ENCODE measurements at regions not wholly inside any gene's neighbourhood (a gene's known extent, or its start where the extent isn't known, plus 50 kb on each side); places are given as distances from the start of the nearest gene placed in this dataset.

- DNase-seq: no peak
These were observed 594.0 kb upstream of the ACVR2A start for GRCh38 chr2:147250652-147251356.

DNA sequence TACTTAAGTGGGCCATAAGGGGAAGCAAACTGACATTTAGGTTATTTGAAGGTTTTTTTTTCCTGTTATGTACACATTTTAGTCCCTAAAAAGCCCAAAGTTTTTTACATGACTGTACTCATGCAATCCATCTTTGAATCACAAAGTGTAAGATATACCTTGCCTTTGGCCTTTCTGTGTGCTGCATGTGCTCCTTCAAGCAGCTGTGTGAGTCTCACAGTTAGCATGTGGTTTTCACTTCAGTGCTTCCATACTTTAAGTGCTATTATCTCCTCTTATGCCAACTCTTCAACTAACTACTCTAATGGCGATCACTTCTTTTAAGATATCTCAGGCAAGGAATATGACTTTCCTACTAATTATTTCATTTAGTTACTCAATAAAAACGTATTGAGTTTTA lies 597.1 kb upstream of the ACVR2A start:
- no peak for DNase-seq

DNA sequence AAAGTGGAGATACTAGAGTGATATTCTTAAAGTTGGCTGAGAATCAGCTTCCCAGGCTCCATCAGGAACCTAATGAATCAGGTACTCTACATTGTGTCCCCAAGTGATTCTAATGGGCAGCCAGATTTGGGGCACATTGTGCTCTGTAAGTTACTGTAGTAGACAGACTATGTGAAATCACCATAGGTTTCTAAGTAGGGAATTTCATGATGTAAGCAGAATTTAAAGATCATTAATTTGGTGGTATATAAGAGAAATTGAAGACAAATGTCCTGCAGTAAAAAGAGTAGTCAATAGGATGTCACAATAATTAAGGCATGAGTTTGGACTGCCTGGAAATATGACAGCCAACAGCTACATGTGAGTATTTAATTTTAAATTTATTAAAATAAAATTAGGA lies 602.4 kb upstream of the ACVR2A start:
- no peak for DNase-seq

DNA sequence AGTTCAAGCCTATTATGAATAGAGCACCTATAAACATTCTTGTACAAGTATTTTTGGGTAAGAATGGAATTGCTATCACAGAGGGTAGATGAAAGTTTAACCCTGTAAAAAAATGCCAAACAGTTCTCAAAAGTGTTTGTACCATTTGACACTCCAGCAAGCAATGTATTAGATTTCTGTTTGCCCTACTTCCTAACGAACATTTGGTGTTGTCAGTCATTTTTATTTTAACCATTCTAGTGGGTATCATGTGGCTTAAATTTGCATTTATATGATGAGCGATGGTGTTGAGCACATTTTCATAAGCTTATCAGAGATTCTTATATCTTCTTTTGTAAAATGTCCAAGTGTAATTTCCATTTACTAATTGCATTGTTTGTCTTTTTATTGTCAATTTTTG lies 608.2 kb upstream of the ACVR2A start:
- DNase-seq: no peak

DNA sequence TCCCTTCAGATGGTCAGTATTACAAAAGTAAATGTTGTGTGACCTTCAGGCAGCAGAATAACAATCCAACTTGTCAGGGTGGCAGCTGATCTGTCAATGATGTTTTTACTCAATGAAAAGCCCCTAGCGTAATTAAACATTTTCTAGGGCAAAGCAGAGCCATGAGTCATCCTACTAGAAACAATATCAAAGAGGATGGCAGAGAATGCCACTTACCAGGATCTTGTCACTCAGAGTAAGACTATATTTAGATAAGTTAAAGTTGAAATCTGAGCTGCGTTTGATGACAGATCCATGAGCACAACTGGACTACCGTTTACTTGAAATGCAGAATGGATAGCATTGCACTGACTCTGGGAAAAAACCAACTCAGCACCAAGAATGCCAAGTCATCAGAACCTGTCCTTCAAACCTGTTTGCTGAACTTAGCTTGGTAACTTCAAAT lies 612.6 kb upstream of the ACVR2A start:
- no peak for DNase-seq

- no peak for DNase-seq
These were observed 613.2 kb upstream of the ACVR2A start for GRCh38 chr2:147231607-147232006.

DNA sequence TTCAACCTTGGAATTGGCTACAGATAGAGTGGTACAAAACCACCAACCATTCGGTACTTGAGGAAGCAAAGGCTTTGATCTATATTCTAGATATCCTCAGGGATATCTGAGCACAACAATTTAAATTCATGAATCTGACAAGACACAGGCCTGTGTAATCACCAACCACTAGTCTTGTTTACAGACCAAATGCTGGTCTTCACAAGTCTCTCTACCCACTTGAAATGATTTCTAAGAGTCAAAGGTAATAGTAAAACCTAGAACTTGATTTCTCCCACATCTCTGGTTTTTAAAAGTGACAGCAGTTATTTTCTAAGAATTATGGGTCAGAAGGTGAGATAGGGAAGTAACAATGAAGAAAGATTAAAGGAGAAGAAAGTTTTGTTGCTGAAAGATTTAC lies 613.7 kb upstream of the ACVR2A start:
- no peak for DNase-seq

GRCh38 chr2:147227313-147227712 lies 617.5 kb upstream of the ACVR2A start:
- DNase-seq: no peak

GRCh38 chr2:147224070-147224469 lies 620.8 kb upstream of the ACVR2A start:
- DNase-seq: no peak

- DNase-seq: no peak
These were observed 621.2 kb upstream of the ACVR2A start for GRCh38 chr2:147223553-147224060.

- DNase-seq: no peak
These were observed 621.7 kb upstream of the ACVR2A start for GRCh38 chr2:147223119-147223518.

- no peak for DNase-seq
These were observed 622.3 kb upstream of the ACVR2A start for GRCh38 chr2:147222506-147222905.

DNA sequence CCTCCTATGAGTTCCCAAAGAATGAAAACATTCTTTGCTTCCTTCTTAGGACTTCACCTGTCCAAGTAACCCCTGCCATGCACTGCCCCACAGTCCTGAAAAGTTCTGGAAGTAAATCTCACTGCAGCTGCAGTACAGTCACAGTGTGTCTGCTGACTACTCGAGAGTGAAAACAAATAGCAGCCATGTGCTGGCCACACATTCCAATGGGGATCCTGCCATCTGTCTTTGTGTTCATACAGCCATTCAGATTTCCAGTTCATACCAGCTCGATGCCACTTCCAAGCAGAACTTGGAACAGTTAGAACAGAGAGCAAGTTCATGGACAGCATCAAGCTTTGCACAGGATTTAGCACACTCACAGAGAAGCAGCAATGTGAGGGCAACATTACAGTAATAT lies 629.9 kb upstream of the ACVR2A start:
- DNase-seq: no peak

- DNase-seq: no peak
These were observed 633.3 kb upstream of the ACVR2A start for GRCh38 chr2:147211484-147211883.

DNA sequence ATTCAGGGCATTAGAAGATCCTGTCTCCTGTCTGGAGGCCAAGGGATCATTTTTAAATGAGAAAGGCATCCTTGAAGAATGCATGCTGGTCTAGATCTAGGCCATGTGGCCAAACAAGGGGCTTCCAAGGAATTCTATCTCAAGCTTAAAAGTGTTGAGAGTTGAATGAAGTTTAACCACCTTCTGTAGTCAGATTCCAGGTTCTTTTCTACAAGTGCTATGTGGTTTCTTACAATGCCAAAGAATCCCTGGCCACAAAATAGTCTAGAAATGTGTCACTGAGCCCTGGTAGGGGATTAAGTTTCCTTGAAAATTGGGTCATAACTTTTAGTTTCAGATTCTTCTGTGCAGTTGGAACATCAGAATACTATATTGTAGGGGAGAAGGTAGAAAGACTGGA lies 640.7 kb upstream of the ACVR2A start:
- DNase-seq: no peak

- DNase-seq: no peak
These were observed 646.1 kb upstream of the ACVR2A start for GRCh38 chr2:147198651-147199171.

- DNase-seq: no peak
These were observed 646.9 kb upstream of the ACVR2A start for GRCh38 chr2:147197754-147198483.

DNA sequence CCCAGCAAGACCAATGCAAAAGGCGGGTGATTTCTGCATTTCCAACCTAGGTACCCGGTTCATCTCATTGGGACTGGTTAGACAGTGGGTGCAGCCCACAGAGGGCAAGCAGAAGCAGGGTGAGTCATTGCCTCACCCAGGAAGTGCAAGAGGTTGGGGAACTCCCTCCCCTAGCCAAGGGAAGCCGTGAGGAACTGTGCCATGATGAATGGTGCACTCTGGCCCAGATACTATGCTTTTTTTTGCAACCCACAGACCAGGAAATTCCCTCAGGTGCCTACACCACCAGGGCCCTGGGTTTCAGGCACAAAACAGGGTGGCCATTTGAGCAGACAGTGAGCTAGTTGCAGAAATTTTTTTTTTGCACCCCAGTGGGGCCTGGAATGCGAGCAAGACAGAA lies 662.6 kb upstream of the ACVR2A start:
- DNase-seq: peak; percentile 13

- no peak for DNase-seq
These were observed 663.3 kb upstream of the ACVR2A start for GRCh38 chr2:147181351-147182029.

GRCh38 chr2:147177071-147177857 lies 667.6 kb upstream of the ACVR2A start:
- peak; percentile 2 for DNase-seq

DNA sequence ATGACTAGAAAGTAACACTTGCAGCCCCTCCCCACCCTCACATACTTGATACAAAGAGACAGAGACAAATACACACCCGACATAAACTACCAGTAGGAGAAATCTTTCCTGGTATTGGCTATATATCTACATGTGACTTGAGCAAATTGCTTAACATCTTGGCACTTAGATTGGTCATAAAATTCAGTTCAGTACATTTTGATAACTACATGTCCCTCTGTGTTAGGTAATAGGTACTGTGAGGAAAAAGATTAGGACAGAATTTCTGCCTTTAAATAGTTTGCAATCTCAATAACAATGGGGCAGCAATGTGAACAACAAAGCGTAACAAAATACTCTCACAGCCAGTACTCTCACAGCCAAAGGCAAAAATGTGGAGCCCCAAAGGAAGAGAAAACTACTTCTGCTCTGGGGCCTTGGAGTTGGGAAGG lies 670.0 kb upstream of the ACVR2A start:
- no peak for DNase-seq

- no peak for DNase-seq
These were observed 671.0 kb upstream of the ACVR2A start for GRCh38 chr2:147173798-147174197.

- DNase-seq: no peak
These were observed 671.6 kb upstream of the ACVR2A start for GRCh38 chr2:147173189-147173581.

All from inflammatory macrophage treated with lipopolysaccharide for 4 hours (primary cell).